Keratinocyte (primary cell): ENCODE measurements at regions not wholly inside any gene's neighbourhood (a gene's known extent, or its start where the extent isn't known, plus 50 kb on each side); places are given as distances from the start of the nearest gene placed in this dataset.

ENCODE experiments used
- DNase-seq: peaks from one replicate; pipeline ENCODE4 v3.0.0-alpha.2; 2011; ENCODE audit warnings: low read depth, missing footprints, low spot score
- FAIRE-seq: peaks from 2 replicates; lab custom pipeline; 2011; peaks lifted over from hg19 to GRCh38; lab: Jason Lieb, UNC
- H2AFZ ChIP-seq: 2 replicates; pipeline ENCODE4 v1.6.0; 2012; ENCODE audit warnings: low read length, control low read depth, inconsistent platforms; ENCODE audit not compliant: control insufficient read depth
- H3K27ac ChIP-seq: 2 replicates; pipeline ENCODE4 v1.5.1; 2011; ENCODE audit warnings: low read length; ENCODE audit not compliant: control insufficient read depth, insufficient read depth
- H3K27me3 ChIP-seq: 3 replicates; pipeline ENCODE4 v1.6.0; 2011; ENCODE audit warnings: low read length; ENCODE audit not compliant: control insufficient read depth, insufficient read depth; ENCODE audit errors: extremely low read depth
- H3K36me3 ChIP-seq, 2 experiments: 2 replicates in 1 of 2; 3 replicates in 1 of 2; pipeline ENCODE4 v1.5.1; 2011; ENCODE audit warnings: low read length in 2 of 2, mild to moderate bottlenecking in 1 of 2; ENCODE audit not compliant: control insufficient read depth in 2 of 2, insufficient read depth in 2 of 2; ENCODE audit errors: extremely low read depth in 1 of 2
- H3K4me1 ChIP-seq: 3 replicates; pipeline ENCODE4 v1.5.1; 2011; ENCODE audit warnings: low read length; ENCODE audit not compliant: control insufficient read depth, insufficient read depth; ENCODE audit errors: extremely low read depth
- H3K4me2 ChIP-seq: 3 replicates; pipeline ENCODE4 v1.6.0; 2011; ENCODE audit warnings: low read depth, low read length; ENCODE audit not compliant: control insufficient read depth, insufficient read depth; ENCODE audit errors: extremely low read depth
- H3K4me3 ChIP-seq, 3 experiments: fragments of 200-600 bp in 1 of 3; sonication (generic) in 1 of 3; 2 replicates in 2 of 3; 3 replicates in 1 of 3; pipeline ENCODE4 v1.5.1; 2011 to 2016; ENCODE audit warnings: low read length in 3 of 3, mild to moderate bottlenecking in 3 of 3, control low read depth in 2 of 3, inconsistent platforms in 1 of 3, low read depth in 1 of 3, mixed read lengths in 1 of 3, mixed run types in 1 of 3, moderate library complexity in 1 of 3; ENCODE audit not compliant: control insufficient read depth in 2 of 3, insufficient read depth in 2 of 3; ENCODE audit errors: extremely low read depth in 1 of 3
- H3K79me2 ChIP-seq: 2 replicates; pipeline ENCODE4 v1.6.0; 2012; ENCODE audit warnings: low read length; ENCODE audit not compliant: control insufficient read depth, insufficient read depth
- H3K9ac ChIP-seq: 3 replicates; pipeline ENCODE4 v1.6.0; 2011; ENCODE audit warnings: low read length; ENCODE audit not compliant: control insufficient read depth, insufficient read depth; ENCODE audit errors: extremely low read depth
- H3K9me1 ChIP-seq: 3 replicates; pipeline ENCODE4 v1.6.0; 2011; ENCODE audit warnings: low read length; ENCODE audit not compliant: control insufficient read depth, insufficient read depth; ENCODE audit errors: extremely low read depth
- H3K9me3 ChIP-seq: 2 replicates; pipeline ENCODE4 v1.5.1; 2012; ENCODE audit warnings: low read depth, low read length; ENCODE audit not compliant: control insufficient read depth
- H4K20me1 ChIP-seq: 3 replicates; pipeline ENCODE4 v1.6.0; 2011; ENCODE audit warnings: low read length; ENCODE audit not compliant: control insufficient read depth, insufficient read depth; ENCODE audit errors: extremely low read depth
- CTCF ChIP-seq, 3 experiments: IDR thresholded peaks in 1 of 3; conservative IDR thresholded peaks in 1 of 3; optimal IDR thresholded peaks in 1 of 3; 2 replicates in 2 of 3; 3 replicates in 1 of 3; pipeline versions ENCODE3 to v1.5.1; 2011; ENCODE audit warnings: low read length in 3 of 3, mild to moderate bottlenecking in 3 of 3, moderate library complexity in 2 of 3, control low read depth in 1 of 3, inconsistent platforms in 1 of 3; ENCODE audit not compliant: insufficient read depth in 2 of 3; ENCODE audit errors: extremely low read depth in 1 of 3
- EZH2 ChIP-seq: IDR thresholded peaks from one replicate; pipeline ENCODE4 v1.6.1; 2012; ENCODE audit warnings: inconsistent platforms, mild to moderate bottlenecking, low read length, moderate library complexity
- dilution Hi-C: fragments of 300-500 bp; cut with MboI; formaldehyde crosslinking; loops from one replicate; pipeline ENCODE4 v1.7.0; 2020; ENCODE audit warnings: low sequenced_read_pairs; ENCODE audit not compliant: extremely low pct_ligation_motif_present

- Histone ChIP-seq H3K79me2 (no peaks in the 10 kb centered on the region), H3K27ac (no peak overlapping the region), H3K9me1 (no peaks in the 10 kb centered on the region), H3K9me3 (peaks cover 6% of the 10 kb centered on the region), H3K4me1 (no peaks in the 10 kb centered on the region), H3K9ac (no peak overlapping the region), H4K20me1 (no peaks in the 10 kb centered on the region), H3K36me3 (no peaks in the 10 kb centered on the region), H2AFZ (no peak overlapping the region), H3K27me3 (no peaks in the 10 kb centered on the region), H3K4me3 (no peak overlapping the region), H3K4me2 (no peak overlapping the region)
- dilution Hi-C loops, result no loop called here
- DNase-seq, result no peak
- TF ChIP-seq CTCF (optimal IDR thresholded peaks at IDR 0.05 in 1 of 3, IDR thresholded peaks at IDR 0.05 in 1 of 3, conservative IDR thresholded peaks at IDR 0.05 in 1 of 3; ENCODE audit: extremely low read depth in 1 of 3, insufficient read depth in 2 of 3, low read length in 3 of 3), result no peak
- no peak for TF ChIP-seq EZH2
- FAIRE-seq, result no peak
Observed at GRCh38 chr10:2436933-2437332, 630.4 kb upstream of the PFKP start.

DNA sequence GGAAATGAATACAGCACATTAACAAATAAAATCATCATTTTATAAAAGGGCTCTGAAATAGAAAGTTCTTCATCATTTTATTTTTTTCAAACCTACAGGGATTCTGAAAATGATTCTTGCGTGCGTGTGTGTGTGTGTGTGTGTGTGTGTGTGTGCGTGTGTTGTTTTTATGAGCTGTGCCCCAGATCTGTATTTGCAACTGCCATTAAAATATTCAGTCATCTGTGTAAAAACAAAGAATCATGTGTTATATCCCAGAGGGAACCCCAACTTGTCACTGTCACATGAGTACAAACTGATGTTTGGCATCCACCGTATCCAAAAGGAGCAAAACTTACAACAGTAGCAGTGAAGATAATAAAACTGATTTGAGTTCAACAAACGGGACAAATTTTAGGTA is 635.4 kb upstream of the PFKP start:
- Histone ChIP-seq H3K27me3 (no peaks in the 10 kb centered on the region), H3K9me1 (no peaks in the 10 kb centered on the region), H3K9ac (no peak overlapping the region), H3K9me3 (peaks cover 1% of the 10 kb centered on the region), H3K4me2 (no peak overlapping the region), H3K36me3 (no peaks in the 10 kb centered on the region), H2AFZ (no peak overlapping the region), H3K79me2 (no peaks in the 10 kb centered on the region), H3K27ac (no peak overlapping the region), H4K20me1 (no peaks in the 10 kb centered on the region), H3K4me1 (no peaks in the 10 kb centered on the region), H3K4me3 (no peak overlapping the region)
- FAIRE-seq (no peak), DNase-seq (no peak)
- TF ChIP-seq EZH2 (no peak), CTCF (optimal IDR thresholded peaks at IDR 0.05 in 1 of 3, IDR thresholded peaks at IDR 0.05 in 1 of 3, conservative IDR thresholded peaks at IDR 0.05 in 1 of 3; ENCODE audit: extremely low read depth in 1 of 3, insufficient read depth in 2 of 3, low read length in 3 of 3) (no peak)
- dilution Hi-C loops, result no loop called here
